H1 (cell line): ENCODE measurements at regions not wholly inside any gene's neighbourhood (a gene's known extent, or its start where the extent isn't known, plus 50 kb on each side); places are given as distances from the start of the nearest gene placed in this dataset.

Experiments used
- CTCF ChIA-PET: fragments of 300-600 bp; sonication (Branson Sonifier 250); formaldehyde crosslinking; loops from one replicate; lab custom pipeline; 2021; ENCODE audit not compliant: partially characterized antibody; lab: Charles Lee
- POLR2A ChIA-PET: fragments of 300-600 bp; sonication (Branson Sonifier 250); formaldehyde crosslinking; loops from one replicate; lab custom pipeline; 2021; ENCODE audit warnings: inconsistent platforms; ENCODE audit not compliant: partially characterized antibody; lab: Charles Lee
- DNase-seq, 2 experiments: peaks; one replicate each; pipeline versions ENCODE4 v3.0.0 to v3.0.0-alpha.2; 2010 to 2022; ENCODE audit warnings: low spot score in 2 of 2, low read depth in 1 of 2, mixed read lengths in 1 of 2
- FAIRE-seq: peaks from 2 replicates; lab custom pipeline; 2011; peaks lifted over from hg19 to GRCh38; lab: Jason Lieb, UNC
- H2AFZ ChIP-seq: 2 replicates; pipeline ENCODE4 v1.8.1; 2012; ENCODE audit warnings: low read length, inconsistent platforms
- H2AK5ac ChIP-seq: 2 replicates; pipeline ENCODE4 v1.6.1; 2013; ENCODE audit warnings: low read depth, low read length
- H2BK120ac ChIP-seq: replicated peaks from 2 replicates; pipeline ENCODE3; 2013; ENCODE audit warnings: low read depth, low read length, inconsistent platforms
- H2BK12ac ChIP-seq: 2 replicates; pipeline ENCODE4 v1.6.1; 2013; ENCODE audit warnings: low read depth, low read length
- H2BK15ac ChIP-seq: 2 replicates; pipeline ENCODE4 v1.6.1; 2013; ENCODE audit warnings: low read length
- H2BK20ac ChIP-seq: 2 replicates; pipeline ENCODE4 v1.6.1; 2013; ENCODE audit warnings: low read length
- H2BK5ac ChIP-seq: 2 replicates; pipeline ENCODE4 v1.6.1; 2013; ENCODE audit warnings: low read depth, low read length
- H3K14ac ChIP-seq: 2 replicates; pipeline ENCODE4 v1.6.1; 2013; ENCODE audit warnings: inconsistent platforms; ENCODE audit not compliant: insufficient read length
- H3K18ac ChIP-seq: 2 replicates; pipeline ENCODE4 v1.6.1; 2013; ENCODE audit warnings: low read length; ENCODE audit errors: extremely low read depth
- H3K23ac ChIP-seq: 2 replicates; pipeline ENCODE4 v1.6.1; 2013; ENCODE audit warnings: inconsistent platforms; ENCODE audit not compliant: insufficient read length
- H3K23me2 ChIP-seq: 2 replicates; pipeline ENCODE4 v1.6.1; 2013; ENCODE audit warnings: low read depth, low read length
- H3K27ac ChIP-seq: 2 replicates; pipeline ENCODE4 v1.6.1; 2011; ENCODE audit warnings: low read depth, low read length, inconsistent platforms
- H3K27me3 ChIP-seq, 4 experiments: replicated peaks in 1 of 4; 1 replicate in 1 of 4; 2 replicates in 3 of 4; pipeline versions ENCODE4 v1.6.1 to v1.8.1; 2011 to 2013; ENCODE audit warnings: low read length in 3 of 4, mild to moderate bottlenecking in 3 of 4, inconsistent platforms in 2 of 4, mixed read lengths in 2 of 4, moderate library complexity in 1 of 4; ENCODE audit not compliant: control insufficient read depth in 3 of 4, insufficient read depth in 3 of 4; ENCODE audit errors: extremely low read depth in 1 of 4
- H3K36me3 ChIP-seq, 4 experiments: 2 replicates each; pipeline versions ENCODE4 v1.6.1 to v1.8.1; 2011 to 2013; ENCODE audit warnings: mild to moderate bottlenecking in 4 of 4, low read length in 3 of 4, moderate library complexity in 2 of 4, control low read depth in 1 of 4, inconsistent platforms in 1 of 4; ENCODE audit not compliant: insufficient read depth in 4 of 4, control insufficient read depth in 2 of 4
- H3K4ac ChIP-seq: replicated peaks from 2 replicates; pipeline ENCODE3; 2013; ENCODE audit warnings: low read length, low read depth, mixed read lengths, inconsistent platforms; ENCODE audit not compliant: insufficient read length
- H3K4me1 ChIP-seq, 4 experiments: replicated peaks in 1 of 4; 1 replicate in 1 of 4; 2 replicates in 3 of 4; pipeline versions ENCODE4 v1.6.1 to v1.8.1; 2011 to 2013; ENCODE audit warnings: low read length in 3 of 4, inconsistent platforms in 2 of 4, mixed read lengths in 1 of 4; ENCODE audit not compliant: insufficient read depth in 4 of 4, control insufficient read depth in 3 of 4
- H3K4me2 ChIP-seq, 2 experiments: 2 replicates each; pipeline versions ENCODE4 v1.6.1 to v1.8.1; 2011 to 2013; ENCODE audit warnings: low read depth in 2 of 2, low read length in 2 of 2, control low read depth in 1 of 2, inconsistent platforms in 1 of 2, mild to moderate bottlenecking in 1 of 2; ENCODE audit not compliant: insufficient read depth in 1 of 2
- H3K4me3 ChIP-seq, 4 experiments: fragments of 200-600, 300-600 bp in 1 of 4; sonication (generic), shearing (Covaris generic), sonication (Bioruptor Twin) in 1 of 4; 2 replicates each; pipeline versions ENCODE4 v1.5.1 to v1.8.1; 2011 to 2016; ENCODE audit warnings: low read length in 4 of 4, low read depth in 3 of 4, control low read depth in 2 of 4, inconsistent platforms in 2 of 4, mild to moderate bottlenecking in 2 of 4, mixed read lengths in 1 of 4, moderate library complexity in 1 of 4; ENCODE audit not compliant: insufficient read depth in 2 of 4; ENCODE audit errors: extremely low read depth in 1 of 4
- H3K56ac ChIP-seq: replicated peaks from 2 replicates; pipeline ENCODE3; 2013; ENCODE audit warnings: low read depth, mild to moderate bottlenecking, mixed read lengths, low read length, inconsistent platforms; ENCODE audit not compliant: insufficient read length
- H3K79me1 ChIP-seq: 2 replicates; pipeline ENCODE4 v1.6.1; 2013; ENCODE audit warnings: low read depth, low read length, control low read depth
- H3K79me2 ChIP-seq, 2 experiments: 2 replicates each; pipeline versions ENCODE4 v1.6.1 to v1.8.1; 2012 to 2013; ENCODE audit warnings: low read length in 2 of 2, mild to moderate bottlenecking in 2 of 2, inconsistent platforms in 1 of 2; ENCODE audit not compliant: insufficient read depth in 2 of 2, control insufficient read depth in 1 of 2
- H3K9ac ChIP-seq, 4 experiments: replicated peaks in 1 of 4; 1 replicate in 1 of 4; 2 replicates in 3 of 4; pipeline versions ENCODE4 v1.6.1 to v1.8.1; 2011 to 2013; ENCODE audit warnings: low read depth in 3 of 4, low read length in 3 of 4, control low read depth in 2 of 4, mild to moderate bottlenecking in 2 of 4, moderate library complexity in 2 of 4, inconsistent platforms in 1 of 4; ENCODE audit errors: extremely low read depth in 1 of 4
- H3K9me3 ChIP-seq, 2 experiments: 2 replicates each; pipeline versions ENCODE4 v1.6.1 to v1.8.1; 2012 to 2013; ENCODE audit warnings: mild to moderate bottlenecking in 2 of 2, moderate library complexity in 2 of 2, control low read depth in 1 of 2, inconsistent platforms in 1 of 2, low read depth in 1 of 2, low read length in 1 of 2, mixed read lengths in 1 of 2; ENCODE audit not compliant: insufficient read depth in 2 of 2
- H4K20me1 ChIP-seq, 2 experiments: replicated peaks in 1 of 2; 2 replicates each; pipeline versions ENCODE3 to v1.8.1; 2011 to 2013; ENCODE audit warnings: inconsistent platforms in 2 of 2, low read length in 2 of 2, mild to moderate bottlenecking in 1 of 2; ENCODE audit not compliant: insufficient read depth in 2 of 2, control insufficient read depth in 1 of 2
- H4K5ac ChIP-seq: 2 replicates; pipeline ENCODE4 v1.6.1; 2013; ENCODE audit warnings: low read length, low read depth, mixed read lengths, inconsistent platforms; ENCODE audit not compliant: insufficient read length
- H4K8ac ChIP-seq: 2 replicates; pipeline ENCODE4 v1.8.0; 2013; ENCODE audit warnings: mild to moderate bottlenecking, moderate library complexity, low read length, inconsistent platforms; ENCODE audit not compliant: insufficient read depth; ENCODE audit errors: extremely low read depth
- H4K91ac ChIP-seq: replicated peaks from 2 replicates; pipeline ENCODE3; 2013; ENCODE audit warnings: low read length, mixed read lengths, inconsistent platforms; ENCODE audit not compliant: insufficient read length
- BCL11A ChIP-seq, 2 experiments: IDR thresholded peaks; one replicate each; pipeline ENCODE4 v1.6.1; 2011; ENCODE audit warnings: low read depth in 2 of 2, low read length in 2 of 2, mild to moderate bottlenecking in 2 of 2
- NRF1 ChIP-seq: IDR thresholded peaks from 2 replicates; pipeline ENCODE4 v1.6.1; 2011; ENCODE audit warnings: mild to moderate bottlenecking, low read depth, low read length, improper control_type of control experiment
- RBBP5 ChIP-seq: IDR thresholded peaks from 2 replicates; pipeline ENCODE4 v1.7.1; 2012; ENCODE audit warnings: low read depth, mild to moderate bottlenecking, inconsistent platforms, low read length, moderate library complexity, borderline replicate concordance
- WGBS, 2 experiments: shearing (Covaris generic) in 1 of 2; methylation state at CpG; one replicate each; pipeline versions ENCODE4 v1.1.6 to v1.1.7; 2013 to 2015; ENCODE audit warnings: low lambda C conversion rate in 2 of 2, mixed read lengths in 2 of 2, inconsistent platforms in 1 of 2, low coverage in 1 of 2, missing lambda C conversion rate in 1 of 2; ENCODE audit not compliant: insufficient replicate concordance in 2 of 2, insufficient coverage in 1 of 2, insufficient read length in 1 of 2; ENCODE audit errors: extremely low coverage in 1 of 2, missing lambda C conversion rate in 1 of 2; 5-methylcytosine and 5-hydroxymethylcytosine counted together

GRCh38 chr15:54990793-54991192, 205.9 kb downstream of the RSL24D1 start:
- Histone ChIP-seq H4K91ac (no peak overlapping the region), H3K9me3 (peaks cover 24 to 34% of the 10 kb centered on the region in 2 experiments; a peak in 3 of 4 replicates), H2AFZ (no peak overlapping the region), H3K56ac (no peak overlapping the region), H3K27ac (no peak overlapping the region), H4K8ac (no peak overlapping the region), H3K4me2 (no peak overlapping the region), H2BK5ac (no peak overlapping the region), H2AK5ac (no peak overlapping the region), H3K4ac (no peak overlapping the region), H3K14ac (no peak overlapping the region), H2BK20ac (no peak overlapping the region), H3K79me1 (no peaks in the 10 kb centered on the region), H3K18ac (no peak overlapping the region), H4K20me1 (no peaks in the 10 kb centered on the region), H2BK12ac (no peak overlapping the region), H2BK15ac (no peak overlapping the region), H2BK120ac (no peak overlapping the region), H3K23me2 (no peaks in the 10 kb centered on the region), H3K27me3 (no peaks in the 10 kb centered on the region), H3K36me3 (no peaks in the 10 kb centered on the region), H3K23ac (no peak overlapping the region), H4K5ac (no peak overlapping the region), H3K4me3 (no peak overlapping the region), H3K79me2 (no peaks in the 10 kb centered on the region), H3K4me1 (peaks cover 0 to 6% (median 0%) of the 10 kb centered on the region in 4 experiments; a peak in 1 of 7 replicates), H3K9ac (no peak overlapping the region)
- WGBS, 2 experiments: 92% methylated on average over 7 of the region's 7 CpGs; no CpG with 5 or more reads in 1 of the 2 experiments
- CTCF ChIA-PET: no interaction called here
- TF ChIP-seq RBBP5: no peak
- no peak for TF ChIP-seq NRF1
- no peak for TF ChIP-seq BCL11A (IDR thresholded peaks at IDR 0.05; ENCODE audit: low read depth in 2 of 2, low read length in 2 of 2)
- FAIRE-seq (no peak), DNase-seq (no peak)
- POLR2A ChIA-PET: no interaction called here
